ENCODE measurements at regions not wholly inside any gene's neighbourhood (a gene's known extent, or its start where the extent isn't known, plus 50 kb on each side); places are given as distances from the start of the nearest gene placed in this dataset.
A peak's percentile ranks its signal among the peaks of the same experiment; 100 is the strongest.
"Not testable (repeated sequence)": the region's sequence is repeated elsewhere in the genome, so short reads cannot be mapped to it uniquely, and the experiment has no call there.

GRCh38 chr3:28615971-28616370, 267.3 kb upstream of the AZI2 start:
- H3K4me1 Mint-ChIP-seq: no peaks in the 10 kb centered on the region
- H3K27ac Mint-ChIP-seq: no peak overlapping the region
- H3K36me3 Mint-ChIP-seq (ENCODE audit: low read depth): no peaks in the 10 kb centered on the region
- ATAC-seq (no peak), DNase-seq (no peak)
- H3K4me3 Mint-ChIP-seq: no peak overlapping the region
- no peaks in the 10 kb centered on the region for H3K27me3 Mint-ChIP-seq
- H3K9me3 Mint-ChIP-seq: peaks cover 4% of the 10 kb centered on the region

- DNase-seq (no peak), ATAC-seq (no peak)
- Mint-ChIP-seq H3K27ac (no peak overlapping the region), H3K27me3 (no peaks in the 10 kb centered on the region), H3K36me3 (ENCODE audit: low read depth) (no peaks in the 10 kb centered on the region), H3K9me3 (peaks cover 4% of the 10 kb centered on the region), H3K4me1 (no peaks in the 10 kb centered on the region), H3K4me3 (no peak overlapping the region)
These were observed 269.2 kb upstream of the AZI2 start for GRCh38 chr3:28617821-28618220.

- H3K27me3 Mint-ChIP-seq: no peaks in the 10 kb centered on the region
- H3K36me3 Mint-ChIP-seq (ENCODE audit: low read depth): no peaks in the 10 kb centered on the region
- H3K9me3 Mint-ChIP-seq: peaks cover 2% of the 10 kb centered on the region
- no peaks in the 10 kb centered on the region for H3K4me1 Mint-ChIP-seq
- no peak overlapping the region for H3K27ac Mint-ChIP-seq
- DNase-seq (no peak), ATAC-seq (no peak)
- no peak overlapping the region for H3K4me3 Mint-ChIP-seq
These were observed 274.5 kb upstream of the AZI2 start for GRCh38 chr3:28623106-28623505.

- Mint-ChIP-seq H3K27me3 (no peaks in the 10 kb centered on the region), H3K27ac (no peak overlapping the region), H3K9me3 (no peaks in the 10 kb centered on the region), H3K4me1 (no peaks in the 10 kb centered on the region), H3K4me3 (no peak overlapping the region), H3K36me3 (ENCODE audit: low read depth) (no peaks in the 10 kb centered on the region)
- no peak for ATAC-seq
- DNase-seq: no peak
These were observed 275.5 kb upstream of the AZI2 start for GRCh38 chr3:28624084-28624483.

- not testable (repeated sequence) for H3K9me3 Mint-ChIP-seq; H3K4me1 Mint-ChIP-seq; H3K27ac Mint-ChIP-seq; H3K36me3 Mint-ChIP-seq (ENCODE audit: low read depth); H3K27me3 Mint-ChIP-seq; DNase-seq; H3K4me3 Mint-ChIP-seq; ATAC-seq
These were observed 279.2 kb upstream of the AZI2 start for GRCh38 chr3:28627843-28628242.

GRCh38 chr3:28634019-28634418, 285.4 kb upstream of the AZI2 start:
- no peaks in the 10 kb centered on the region for H3K27me3 Mint-ChIP-seq

GRCh38 chr3:28637742-28638141, 289.1 kb upstream of the AZI2 start:
- no peak for ATAC-seq
- Mint-ChIP-seq H3K4me3 (no peak overlapping the region), H3K9me3 (no peaks in the 10 kb centered on the region), H3K27me3 (peaks cover 2% of the 10 kb centered on the region), H3K36me3 (ENCODE audit: low read depth) (no peaks in the 10 kb centered on the region), H3K27ac (no peak overlapping the region), H3K4me1 (no peaks in the 10 kb centered on the region)
- DNase-seq: no peak

More at GRCh38 chr3:28634019-28634418, 285.4 kb upstream of the AZI2 start:
- Mint-ChIP-seq H3K9me3 (no peaks in the 10 kb centered on the region), H3K4me1 (no peaks in the 10 kb centered on the region), H3K4me3 (no peak overlapping the region), H3K36me3 (ENCODE audit: low read depth) (no peaks in the 10 kb centered on the region), H3K27ac (no peak overlapping the region)
- no peak for ATAC-seq
- no peak for DNase-seq

GRCh38 chr3:28645149-28645548, 296.5 kb upstream of the AZI2 start:
- Mint-ChIP-seq H3K27ac (no peak overlapping the region), H3K27me3 (peaks cover 4% of the 10 kb centered on the region), H3K36me3 (ENCODE audit: low read depth) (no peaks in the 10 kb centered on the region), H3K4me1 (no peaks in the 10 kb centered on the region), H3K9me3 (no peaks in the 10 kb centered on the region), H3K4me3 (no peak overlapping the region)
- ATAC-seq: no peak
- no peak for DNase-seq

GRCh38 chr3:28646435-28646834, 297.8 kb upstream of the AZI2 start:
- H3K4me3 Mint-ChIP-seq: no peak overlapping the region
- no peak for DNase-seq
- H3K9me3 Mint-ChIP-seq: no peaks in the 10 kb centered on the region
- no peak for ATAC-seq
- no peak overlapping the region for H3K27ac Mint-ChIP-seq
- peaks cover 2% of the 10 kb centered on the region for H3K27me3 Mint-ChIP-seq
- no peaks in the 10 kb centered on the region for H3K4me1 Mint-ChIP-seq
- no peaks in the 10 kb centered on the region for H3K36me3 Mint-ChIP-seq (ENCODE audit: low read depth)

GRCh38 chr3:28649266-28649665, 300.6 kb upstream of the AZI2 start:
- H3K36me3 Mint-ChIP-seq (ENCODE audit: low read depth): no peaks in the 10 kb centered on the region
- H3K27me3 Mint-ChIP-seq: peaks cover 2% of the 10 kb centered on the region
- no peaks in the 10 kb centered on the region for H3K9me3 Mint-ChIP-seq
- H3K4me1 Mint-ChIP-seq: no peaks in the 10 kb centered on the region
- ATAC-seq (no peak), DNase-seq (no peak)
- no peak overlapping the region for H3K27ac Mint-ChIP-seq
- H3K4me3 Mint-ChIP-seq: no peak overlapping the region

- Mint-ChIP-seq H3K4me1 (no peaks in the 10 kb centered on the region), H3K27ac (no peak overlapping the region), H3K27me3 (peaks cover 2% of the 10 kb centered on the region), H3K36me3 (ENCODE audit: low read depth) (no peaks in the 10 kb centered on the region), H3K4me3 (no peak overlapping the region), H3K9me3 (no peaks in the 10 kb centered on the region)
- DNase-seq: no peak
- no peak for ATAC-seq
These were observed 302.5 kb upstream of the AZI2 start for GRCh38 chr3:28651159-28651558.

GRCh38 chr3:28664123-28664522, 315.5 kb upstream of the AZI2 start:
- H3K36me3 Mint-ChIP-seq (ENCODE audit: low read depth): no peaks in the 10 kb centered on the region
- H3K27me3 Mint-ChIP-seq: no peaks in the 10 kb centered on the region
- no peaks in the 10 kb centered on the region for H3K9me3 Mint-ChIP-seq
- DNase-seq: no peak
- ATAC-seq: no peak
- no peak overlapping the region for H3K27ac Mint-ChIP-seq
- H3K4me3 Mint-ChIP-seq: no peak overlapping the region
- H3K4me1 Mint-ChIP-seq: peaks cover 4% of the 10 kb centered on the region

GRCh38 chr3:28667646-28668621, 319.3 kb upstream of the AZI2 start:
- no peaks in the 10 kb centered on the region for H3K9me3 Mint-ChIP-seq
- no peak overlapping the region for H3K4me3 Mint-ChIP-seq
- ATAC-seq: peak; percentile 77
- no peak overlapping the region for H3K27ac Mint-ChIP-seq
- no peaks in the 10 kb centered on the region for H3K27me3 Mint-ChIP-seq
- H3K4me1 Mint-ChIP-seq: peaks cover 4% of the 10 kb centered on the region
- no peaks in the 10 kb centered on the region for H3K36me3 Mint-ChIP-seq (ENCODE audit: low read depth)
- DNase-seq: peak; percentile 45

- ATAC-seq: no peak
- Mint-ChIP-seq H3K4me3 (no peak overlapping the region), H3K4me1 (peaks cover 4% of the 10 kb centered on the region)
These were observed 321.2 kb upstream of the AZI2 start for GRCh38 chr3:28669870-28670269.

GRCh38 chr3:28672406-28672805, 323.8 kb upstream of the AZI2 start:
- peaks cover 4% of the 10 kb centered on the region for H3K4me1 Mint-ChIP-seq
- peaks cover 5% of the 10 kb centered on the region for H3K9me3 Mint-ChIP-seq
- H3K36me3 Mint-ChIP-seq (ENCODE audit: low read depth): no peaks in the 10 kb centered on the region
- H3K27me3 Mint-ChIP-seq: no peaks in the 10 kb centered on the region
- DNase-seq (no peak), ATAC-seq (no peak)
- H3K4me3 Mint-ChIP-seq: no peak overlapping the region
- H3K27ac Mint-ChIP-seq: no peak overlapping the region

More at GRCh38 chr3:28669870-28670269, 321.2 kb upstream of the AZI2 start:
- no peak for DNase-seq
- H3K27me3 Mint-ChIP-seq: no peaks in the 10 kb centered on the region
- no peaks in the 10 kb centered on the region for H3K36me3 Mint-ChIP-seq (ENCODE audit: low read depth)
- no peaks in the 10 kb centered on the region for H3K9me3 Mint-ChIP-seq
- no peak overlapping the region for H3K27ac Mint-ChIP-seq
